ENCODE measurements at regions not wholly inside any gene's neighbourhood (a gene's known extent, or its start where the extent isn't known, plus 50 kb on each side); places are given as distances from the start of the nearest gene placed in this dataset.

- H3K4me3 ChIP-seq (ENCODE audit: low read depth in 1 of 2, low read length in 1 of 2), result peak overlapping the region; percentile 59 to 65
- peak overlapping the region; percentile 98 for H3K27ac ChIP-seq
Observed at GRCh38 chr17:77444628-77444983, 303.8 kb downstream of the SEC14L1 start.

GRCh38 chr17:77444984-77445759, 304.4 kb downstream of the SEC14L1 start:
- Histone ChIP-seq H3K4me1 (ENCODE audit: control insufficient read depth in 1 of 2, insufficient read depth in 1 of 2, low read depth in 1 of 2, low read length in 1 of 2) (peaks cover 83 to 91% of the 10 kb centered on the region in 2 experiments), H3K4me3 (ENCODE audit: low read depth in 1 of 2, low read length in 1 of 2) (peak overlapping the region; percentile 59 to 65), H3K27me3 (no peaks in the 10 kb centered on the region), H3K9me3 (no peaks in the 10 kb centered on the region), H3K36me3 (no peaks in the 10 kb centered on the region), H3K27ac (peak overlapping the region; percentile 98)
- no peak for TF ChIP-seq CTCF (IDR thresholded peaks at IDR 0.05)

More at GRCh38 chr17:77444628-77444983, 303.8 kb downstream of the SEC14L1 start:
- no peaks in the 10 kb centered on the region for H3K9me3 ChIP-seq
- H3K4me1 ChIP-seq (ENCODE audit: control insufficient read depth in 1 of 2, insufficient read depth in 1 of 2, low read depth in 1 of 2, low read length in 1 of 2), result peaks cover 84 to 91% of the 10 kb centered on the region in 2 experiments
- no peak for TF ChIP-seq CTCF (IDR thresholded peaks at IDR 0.05)
- no peaks in the 10 kb centered on the region for H3K27me3 ChIP-seq
- no peaks in the 10 kb centered on the region for H3K36me3 ChIP-seq

DNA sequence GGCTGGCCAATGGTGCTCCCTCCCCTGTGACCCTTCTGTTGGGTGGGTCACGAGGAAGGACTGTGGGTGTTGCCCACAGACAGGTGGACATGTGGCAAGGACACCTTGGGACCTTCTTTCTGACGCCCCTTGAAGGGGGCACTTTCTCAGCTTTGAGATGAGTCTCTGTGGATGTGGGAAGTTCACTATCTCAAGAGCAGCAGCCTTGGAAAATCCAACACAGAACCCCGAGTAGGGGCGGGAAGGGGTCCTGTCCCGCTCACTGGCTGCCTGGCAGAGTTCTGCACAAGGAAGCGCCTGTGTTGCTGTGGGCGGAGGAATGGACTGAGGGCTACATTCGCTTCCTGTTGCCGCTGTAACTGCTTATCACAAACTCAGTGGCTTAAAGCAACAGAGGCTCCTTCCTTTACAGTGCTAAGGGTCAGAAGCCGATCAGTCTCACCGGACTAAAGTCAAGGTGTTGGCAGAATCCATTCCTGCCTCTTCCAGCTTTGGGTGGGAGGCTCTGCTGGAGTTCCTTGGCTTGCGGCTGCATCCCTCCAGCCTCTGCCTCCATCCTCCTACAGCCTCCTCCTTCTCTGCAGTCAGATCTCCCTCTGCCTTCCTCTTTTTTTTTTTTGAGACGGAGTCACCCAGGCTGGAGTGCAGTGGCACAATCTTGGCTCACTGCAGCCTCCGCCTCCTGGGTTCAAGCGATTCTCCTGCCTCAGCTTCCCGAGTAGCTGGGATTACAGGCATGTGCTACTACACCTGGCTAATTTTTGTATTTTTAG, 305.2 kb downstream of the SEC14L1 start:
- H3K27ac ChIP-seq, result peak overlapping the region; percentile 98
- H3K27me3 ChIP-seq, result no peaks in the 10 kb centered on the region
- H3K4me1 ChIP-seq (ENCODE audit: control insufficient read depth in 1 of 2, insufficient read depth in 1 of 2, low read depth in 1 of 2, low read length in 1 of 2), result peaks cover 83 to 91% of the 10 kb centered on the region in 2 experiments
- no peaks in the 10 kb centered on the region for H3K36me3 ChIP-seq
- TF ChIP-seq CTCF (IDR thresholded peaks at IDR 0.05), result no peak
- peak overlapping the region; percentile 59 to 65 for H3K4me3 ChIP-seq (ENCODE audit: low read depth in 1 of 2, low read length in 1 of 2)
- no peaks in the 10 kb centered on the region for H3K9me3 ChIP-seq

- no peak for TF ChIP-seq CTCF (IDR thresholded peaks at IDR 0.05)
- Histone ChIP-seq H3K4me3 (ENCODE audit: low read depth in 1 of 2, low read length in 1 of 2) (peak overlapping the region in 1 of 2 experiments; percentile 59), H3K9me3 (no peaks in the 10 kb centered on the region), H3K4me1 (ENCODE audit: control insufficient read depth in 1 of 2, insufficient read depth in 1 of 2, low read depth in 1 of 2, low read length in 1 of 2) (peaks cover 83 to 91% of the 10 kb centered on the region in 2 experiments), H3K27me3 (no peaks in the 10 kb centered on the region), H3K27ac (peak overlapping the region; percentile 98), H3K36me3 (no peaks in the 10 kb centered on the region)
Observed at GRCh38 chr17:77446940-77447634, 306.3 kb downstream of the SEC14L1 start.

DNA sequence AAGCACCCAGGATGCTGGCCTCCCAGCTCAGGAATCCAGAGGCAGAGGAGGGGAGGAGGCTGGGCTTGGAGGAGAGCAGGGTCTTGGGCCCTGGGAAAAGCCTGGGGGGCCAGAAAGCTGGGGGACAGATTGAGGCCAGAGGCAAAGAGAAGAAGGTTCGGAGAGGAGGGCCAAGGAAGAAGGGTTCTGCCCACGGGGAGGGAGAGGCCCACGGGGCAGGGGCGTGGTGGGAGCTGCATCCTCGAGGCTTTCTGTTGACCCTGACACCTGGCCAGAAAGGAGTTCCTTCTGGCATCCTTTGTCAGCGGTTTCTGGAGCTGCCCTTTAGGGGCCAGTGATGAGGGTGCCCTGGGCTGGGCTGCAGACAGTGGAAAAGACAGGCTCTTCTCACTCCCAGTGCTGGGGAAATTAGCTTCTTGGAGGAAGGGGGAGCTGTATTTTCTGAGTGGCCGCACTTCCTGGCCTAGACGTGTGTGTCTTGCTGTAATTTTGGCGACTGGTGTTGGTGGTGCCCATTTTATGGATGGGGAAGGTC, 308.7 kb downstream of the SEC14L1 start:
- Histone ChIP-seq H3K27me3 (no peaks in the 10 kb centered on the region), H3K36me3 (no peaks in the 10 kb centered on the region), H3K4me1 (ENCODE audit: control insufficient read depth in 1 of 2, insufficient read depth in 1 of 2, low read depth in 1 of 2, low read length in 1 of 2) (peaks cover 83 to 91% of the 10 kb centered on the region in 2 experiments), H3K4me3 (ENCODE audit: low read depth in 1 of 2, low read length in 1 of 2) (no peak overlapping the region), H3K27ac (peak overlapping the region; percentile 33), H3K9me3 (no peaks in the 10 kb centered on the region)
- no peak for TF ChIP-seq CTCF (IDR thresholded peaks at IDR 0.05)

Measured in neutrophil (primary cell).